Heart right ventricle (tissue), 16 donors: ENCODE measurements at regions not wholly inside any gene's neighbourhood (a gene's known extent, or its start where the extent isn't known, plus 50 kb on each side); places are given as distances from the start of the nearest gene placed in this dataset.

Experiments
- ATAC-seq, 8 donors: fragments of 200-7000 bp; cut with Tn5 transposase; one replicate each; pipeline ENCODE4 v1.9.1; 2020; ENCODE audit warnings: mild to moderate bottlenecking in 8 of 8, moderate library complexity in 8 of 8, moderate number of reproducible peaks in 1 of 8
- DNase-seq, 2 donors: peaks; one replicate each; pipeline ENCODE4 v3.0.0-alpha.2; 2020
- H3K27ac ChIP-seq, 10 donors: fragments of 200-600 bp; sonication (generic) in 2 of 10; one replicate each; pipeline versions ENCODE4 v1.5.0 to v1.8.0; 2020 to 2022; ENCODE audit warnings: mild to moderate bottlenecking in 3 of 10
- H3K27me3 ChIP-seq, 7 donors: fragments of 200-600 bp; one replicate each; pipeline ENCODE4 v1.8.0; 2021 to 2022; ENCODE audit warnings: mild to moderate bottlenecking in 2 of 7
- H3K36me3 ChIP-seq, 9 donors: fragments of 200-600 bp; sonication (generic) in 1 of 9; one replicate each; pipeline versions ENCODE4 v1.5.0 to v1.8.0; 2020 to 2022; ENCODE audit warnings: mild to moderate bottlenecking in 2 of 9
- H3K4me1 ChIP-seq, 9 donors: fragments of 200-600 bp; sonication (generic) in 1 of 9; one replicate each; pipeline versions ENCODE4 v1.5.0 to v1.8.0; 2020 to 2022; ENCODE audit warnings: mild to moderate bottlenecking in 4 of 9
- H3K4me3 ChIP-seq, 10 donors: fragments of 200-600 bp; sonication (generic) in 2 of 10; one replicate each; pipeline versions ENCODE4 v1.5.0 to v1.8.0; 2020 to 2022; ENCODE audit warnings: mild to moderate bottlenecking in 7 of 10, moderate library complexity in 2 of 10
- H3K9me3 ChIP-seq, 11 donors: fragments of 200-600 bp in 10 of 11; sonication (generic) in 2 of 11; one replicate each; pipeline versions ENCODE4 v1.5.0 to v1.8.0; 2013 to 2022; ENCODE audit warnings: mild to moderate bottlenecking in 2 of 11, control low read depth in 1 of 11, moderate library complexity in 1 of 11
- WGBS, 2 donors: extraction: QIAGEN DNeasy Blood & Tissue Kit; methylation state at CpG; one replicate each; pipeline ENCODE4 v1.1.7; 2013; ENCODE audit warnings: inconsistent platforms in 1 of 2; 5-methylcytosine and 5-hydroxymethylcytosine counted together
- intact Hi-C, 10 donors: fragments of 100-400 bp; cut with DNase I; formaldehyde crosslinking; loops; one replicate each; pipeline versions ENCODE4 v1.11.1 to v1.14.2; 2022
- TF ChIP-seq, protein P1 (sequence below), 9 donors: fragments of 200-600 bp; sonication (generic) in 2 of 9; IDR thresholded peaks; one replicate each; pipeline versions ENCODE4 v1.5.0 to v1.8.0; 2021 to 2022; ENCODE audit warnings: antibody characterized with exemption in 9 of 9, mild to moderate bottlenecking in 5 of 9, moderate library complexity in 1 of 9
- donor health status: Arrhythmogenic right ventricular cardiomyopathy.
- donor health status: ischemic (EF 13 %, LVEDD 7.1; RV severe dilation, severe dysfunction).
- donor health status: healthy with polysubstance abuse.
- donor health status: DM: no; HTN: yes; CAD: no.
- donor health status: DM: no; HTN: no; CAD: no.
- donor health status: ischemic (EF 25% LVEDD 6.9; RV normal size, moderate dysfunction).
- donor health status: ischemic (EF 25% LVEDD 5.7; RV mildly dilated, moderate dysfunction).
- donor health status: healthy.
- donor health status: DM: yes; HTN: yes; CAD: no.
- donor health status: Ischemic cardiomyopathy.
- donor health status: ischemic (EF 35%, LVEDD 5.7; RV mildly dilated, moderate dysfunction).
- donor health status: nonischemic (EF 11% LVEDD 7.7; RV severe dilation, severe dysfunction).
- donor health status: DM: yes; HTN: yes; CAD: no.
- donor health status: PGD.
- donor health status: ischemic (EF 29% LVEDD 5.4; RV normal size, mild dysfunction).
- donor health status: nonischemic (EF 23%, LVEDD 6.1; RV moderate dilation, normal function).

DNA sequence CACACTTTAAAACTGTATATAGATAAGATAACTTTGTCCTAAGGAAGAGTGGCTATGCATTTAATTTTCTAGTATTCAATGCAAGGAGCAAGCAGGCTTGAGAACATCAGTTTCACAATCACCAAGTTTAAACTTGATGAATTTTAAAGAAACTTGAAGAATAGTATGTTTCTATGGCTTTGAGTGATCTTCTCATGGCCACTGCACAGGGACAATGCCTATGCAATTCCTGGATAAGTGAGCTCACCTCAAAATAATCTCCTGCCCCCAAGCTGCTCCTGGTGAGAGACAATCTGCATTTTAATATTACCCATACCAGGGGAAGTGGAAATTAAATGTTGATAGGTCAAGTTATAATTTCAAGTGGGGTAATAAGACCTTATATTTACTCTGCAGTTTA is 376.6 kb upstream of the CBLB start:
- Histone ChIP-seq H3K9me3 (peaks cover 0 to 3% (median 0%) of the 10 kb centered on the region in 11 donors), H3K4me1 (no peaks in the 10 kb centered on the region), H3K4me3 (no peak overlapping the region), H3K36me3 (no peaks in the 10 kb centered on the region), H3K27me3 (no peaks in the 10 kb centered on the region), H3K27ac (no peak overlapping the region)
- ATAC-seq (no peak), DNase-seq (no peak)
- TF ChIP-seq, protein P1, sequence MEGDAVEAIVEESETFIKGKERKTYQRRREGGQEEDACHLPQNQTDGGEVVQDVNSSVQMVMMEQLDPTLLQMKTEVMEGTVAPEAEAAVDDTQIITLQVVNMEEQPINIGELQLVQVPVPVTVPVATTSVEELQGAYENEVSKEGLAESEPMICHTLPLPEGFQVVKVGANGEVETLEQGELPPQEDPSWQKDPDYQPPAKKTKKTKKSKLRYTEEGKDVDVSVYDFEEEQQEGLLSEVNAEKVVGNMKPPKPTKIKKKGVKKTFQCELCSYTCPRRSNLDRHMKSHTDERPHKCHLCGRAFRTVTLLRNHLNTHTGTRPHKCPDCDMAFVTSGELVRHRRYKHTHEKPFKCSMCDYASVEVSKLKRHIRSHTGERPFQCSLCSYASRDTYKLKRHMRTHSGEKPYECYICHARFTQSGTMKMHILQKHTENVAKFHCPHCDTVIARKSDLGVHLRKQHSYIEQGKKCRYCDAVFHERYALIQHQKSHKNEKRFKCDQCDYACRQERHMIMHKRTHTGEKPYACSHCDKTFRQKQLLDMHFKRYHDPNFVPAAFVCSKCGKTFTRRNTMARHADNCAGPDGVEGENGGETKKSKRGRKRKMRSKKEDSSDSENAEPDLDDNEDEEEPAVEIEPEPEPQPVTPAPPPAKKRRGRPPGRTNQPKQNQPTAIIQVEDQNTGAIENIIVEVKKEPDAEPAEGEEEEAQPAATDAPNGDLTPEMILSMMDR (IDR thresholded peaks at IDR 0.05) = no peak
- intact Hi-C loops = no loop called here

DNA sequence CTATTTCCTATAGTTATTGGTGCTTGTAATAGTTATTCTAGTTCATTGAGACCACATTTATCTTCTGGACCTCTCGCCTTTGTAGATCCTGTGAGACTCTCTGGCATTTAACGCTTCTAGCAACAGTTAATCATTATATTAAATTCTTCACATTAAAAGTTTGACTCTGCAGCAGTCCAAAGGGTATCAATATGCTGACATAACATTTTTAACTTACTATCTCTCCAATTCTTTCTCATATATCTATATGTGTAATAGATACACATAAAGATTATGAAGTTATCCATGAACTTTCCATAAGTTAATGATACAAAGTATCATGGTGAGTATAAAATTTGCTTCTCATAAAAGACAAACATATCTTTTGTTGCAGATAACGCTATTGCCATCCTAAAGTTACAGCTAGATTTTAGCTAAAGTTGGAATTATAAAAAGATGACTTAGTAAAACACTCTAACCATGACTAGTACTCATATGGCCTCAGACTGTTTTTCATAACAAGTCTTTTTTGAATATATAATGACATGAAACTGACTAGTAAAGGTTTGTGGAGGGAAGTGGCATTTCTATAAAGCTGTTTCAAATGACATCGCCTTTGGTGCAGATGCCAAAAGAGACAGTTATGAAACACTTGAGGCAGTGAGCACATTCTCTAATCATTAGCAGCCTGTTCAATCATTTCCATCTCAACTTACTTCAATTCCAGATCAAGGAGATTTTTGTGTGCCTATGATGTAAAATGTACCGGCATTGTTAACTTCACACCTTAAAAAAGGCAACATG is 379.3 kb upstream of the CBLB start:
- TF ChIP-seq, protein P1 (IDR thresholded peaks at IDR 0.05) = no peak
- intact Hi-C loops = no loop called here
- peaks cover 0 to 15% (median 5%) of the 10 kb centered on the region in 11 donors for H3K9me3 ChIP-seq
- no peaks in the 10 kb centered on the region for H3K4me1 ChIP-seq
- 84 to 96% methylated on average over 5 of the region's 5 CpGs for WGBS, 2 donors
- ATAC-seq (no peak), DNase-seq (no peak)
- no peaks in the 10 kb centered on the region for H3K27me3 ChIP-seq
- H3K4me3 ChIP-seq = no peak overlapping the region
- H3K27ac ChIP-seq = no peak overlapping the region
- no peaks in the 10 kb centered on the region for H3K36me3 ChIP-seq

DNA sequence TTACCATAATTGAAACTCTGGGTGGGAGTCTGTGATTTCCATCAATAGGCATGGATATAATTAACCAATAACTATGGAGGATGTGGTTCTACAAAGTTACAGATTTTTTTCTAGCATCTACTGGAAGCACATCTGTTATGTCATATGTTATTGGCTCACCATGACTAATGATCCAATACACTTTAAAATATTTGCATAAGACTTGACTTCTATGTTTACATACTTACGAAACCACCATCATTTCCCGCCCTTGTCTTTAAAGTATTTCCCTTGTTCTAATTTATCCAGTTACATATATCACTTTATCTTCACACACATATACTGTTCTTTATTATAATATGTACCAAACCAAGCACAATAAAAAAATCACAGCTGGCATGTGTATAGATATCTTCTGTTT is 380.3 kb upstream of the CBLB start:
- H3K9me3 ChIP-seq = peaks cover 0 to 19% (median 5%) of the 10 kb centered on the region in 11 donors
- DNase-seq = no peak
- ATAC-seq = no peak
- TF ChIP-seq, protein P1 (IDR thresholded peaks at IDR 0.05) = no peak
- no peaks in the 10 kb centered on the region for H3K36me3 ChIP-seq
- WGBS, 2 donors = 94 to 99% methylated on average over 2 of the region's 2 CpGs
- H3K27me3 ChIP-seq = no peaks in the 10 kb centered on the region
- intact Hi-C loops = no loop called here
- no peak overlapping the region for H3K27ac ChIP-seq
- no peak overlapping the region for H3K4me3 ChIP-seq
- no peaks in the 10 kb centered on the region for H3K4me1 ChIP-seq

DNA sequence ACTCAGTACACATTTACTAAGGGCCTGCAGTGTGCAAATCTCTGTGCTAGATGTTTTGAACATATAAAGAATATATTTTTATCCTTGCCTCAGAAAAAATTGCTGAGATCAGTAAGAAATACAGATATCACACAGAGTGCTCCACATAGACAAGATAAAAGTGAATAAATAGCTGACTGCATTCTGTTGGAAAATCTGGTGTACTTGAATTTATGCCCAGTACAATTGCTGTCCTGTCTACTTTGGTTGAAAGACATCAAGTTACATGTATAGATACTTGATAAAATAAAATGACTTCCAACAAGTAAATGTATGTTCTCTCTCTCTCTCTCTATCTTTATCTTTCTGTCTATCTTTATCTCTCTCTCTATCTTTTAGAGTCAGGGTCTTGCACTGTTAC is 381.2 kb upstream of the CBLB start:
- intact Hi-C loops = no loop called here
- Histone ChIP-seq H3K27me3 (no peaks in the 10 kb centered on the region), H3K4me1 (no peaks in the 10 kb centered on the region), H3K9me3 (peaks cover 0 to 19% (median 5%) of the 10 kb centered on the region in 11 donors), H3K4me3 (no peak overlapping the region), H3K27ac (no peak overlapping the region), H3K36me3 (no peaks in the 10 kb centered on the region)
- TF ChIP-seq, protein P1 (IDR thresholded peaks at IDR 0.05) = no peak
- no peak for ATAC-seq
- no peak for DNase-seq
